Gastroesophageal sphincter (tissue), 3 donors: ENCODE measurements at regions not wholly inside any gene's neighbourhood (a gene's known extent, or its start where the extent isn't known, plus 50 kb on each side); places are given as distances from the start of the nearest gene placed in this dataset.

Source experiments
- CTCF ChIP-seq, 4 experiments: fragments of 200-600 bp in 2 of 4; fragments of 450-650 bp in 2 of 4; sonication (generic) in 1 of 4; IDR thresholded peaks; one replicate each; pipeline ENCODE4 v1.5.1; 2017 to 2019; ENCODE audit warnings: antibody characterized with exemption in 4 of 4, mild to moderate bottlenecking in 2 of 4, moderate library complexity in 2 of 4
- POLR2A ChIP-seq, 2 donors: fragments of 450-650 bp; IDR thresholded peaks; one replicate each; pipeline ENCODE4 v1.6.1; 2017; ENCODE audit warnings: antibody characterized with exemption in 2 of 2, mild to moderate bottlenecking in 2 of 2, moderate library complexity in 1 of 2
- POLR2AphosphoS5 ChIP-seq: sonication (generic); formaldehyde crosslinking; IDR thresholded peaks from one replicate; pipeline ENCODE4 v1.6.1; 2017; ENCODE audit warnings: antibody characterized with exemption

DNA sequence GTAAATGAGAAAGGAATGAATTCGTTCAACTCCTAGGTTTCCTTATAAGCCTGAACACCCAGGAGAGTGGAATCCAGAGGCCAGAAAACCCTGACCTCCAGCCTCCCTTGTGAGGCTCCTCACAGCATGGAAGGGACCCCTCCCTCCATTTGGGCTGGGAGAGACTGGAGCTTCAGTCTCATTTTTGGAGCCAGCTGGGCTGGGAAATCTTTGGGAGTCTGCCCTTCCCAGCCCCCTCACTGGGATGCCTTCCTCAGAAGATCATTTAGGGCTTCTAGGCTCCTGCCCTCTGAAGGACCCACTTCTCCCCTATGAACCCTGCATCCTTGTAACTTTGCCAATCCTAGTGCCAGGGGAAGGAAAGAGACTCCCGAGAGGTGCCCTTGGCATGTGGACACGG, 346.1 kb downstream of the CYP26B1 start:
- no peak for TF ChIP-seq CTCF (IDR thresholded peaks at IDR 0.05)
- no peak for TF ChIP-seq POLR2AphosphoS5
- TF ChIP-seq POLR2A (IDR thresholded peaks at IDR 0.05) = no peak
